GM18508 (cell line): ENCODE measurements at regions not wholly inside any gene's neighbourhood (a gene's known extent, or its start where the extent isn't known, plus 50 kb on each side); places are given as distances from the start of the nearest gene placed in this dataset.

ENCODE experiments used
- ATAC-seq: cut with Tn5 transposase; IDR thresholded peaks from one replicate; pipeline ENCODE4 v1.9.1; 2021; ENCODE audit warnings: moderate number of reproducible peaks; ENCODE audit not compliant: insufficient read depth, unreplicated experiment

DNA sequence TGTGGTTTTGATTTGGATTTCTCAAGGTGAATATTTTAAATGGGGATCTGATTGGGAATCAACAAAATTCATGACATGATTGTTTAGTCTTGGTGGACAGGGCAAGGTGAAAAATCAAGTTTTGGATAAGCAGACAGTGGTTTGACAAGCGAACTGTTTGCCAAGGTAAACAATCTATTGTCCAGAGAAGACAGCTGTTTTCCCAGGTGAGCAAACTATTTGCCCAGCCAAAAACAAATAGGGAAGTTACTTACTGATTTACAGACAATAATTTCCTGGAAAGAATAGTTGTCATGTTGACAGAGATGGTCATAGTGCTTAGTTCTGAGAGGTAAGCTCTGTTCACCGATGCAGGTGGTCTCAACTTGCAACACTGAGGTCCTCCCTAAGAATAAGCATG, 94.0 kb upstream of the STEAP1B start:
- no peak for ATAC-seq

- no peak for ATAC-seq
Observed at GRCh38 chr7:22591271-22591670, 91.3 kb upstream of the STEAP1B start.

GRCh38 chr7:22589641-22590201, 89.7 kb upstream of the STEAP1B start:
- ATAC-seq, result no peak

DNA sequence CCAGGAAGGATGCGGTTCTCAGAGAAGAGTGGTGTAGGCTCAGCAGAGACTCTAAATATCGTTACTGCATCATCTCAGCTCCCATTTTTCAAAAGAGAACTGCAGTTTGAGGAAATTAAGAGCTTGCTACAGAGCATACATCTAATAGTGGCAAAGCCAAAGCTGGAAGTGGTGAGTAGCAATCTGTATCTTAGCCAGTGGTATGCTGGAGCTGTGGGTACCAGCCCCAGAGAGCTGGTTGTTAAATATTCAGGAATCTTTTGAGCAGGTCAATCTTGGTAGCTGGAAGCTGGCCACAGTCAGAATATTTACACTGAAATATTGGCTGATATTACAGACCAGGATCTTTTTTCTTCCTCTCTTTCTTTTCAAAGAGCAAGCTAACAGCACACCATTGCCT, 88.4 kb upstream of the STEAP1B start:
- no peak for ATAC-seq

DNA sequence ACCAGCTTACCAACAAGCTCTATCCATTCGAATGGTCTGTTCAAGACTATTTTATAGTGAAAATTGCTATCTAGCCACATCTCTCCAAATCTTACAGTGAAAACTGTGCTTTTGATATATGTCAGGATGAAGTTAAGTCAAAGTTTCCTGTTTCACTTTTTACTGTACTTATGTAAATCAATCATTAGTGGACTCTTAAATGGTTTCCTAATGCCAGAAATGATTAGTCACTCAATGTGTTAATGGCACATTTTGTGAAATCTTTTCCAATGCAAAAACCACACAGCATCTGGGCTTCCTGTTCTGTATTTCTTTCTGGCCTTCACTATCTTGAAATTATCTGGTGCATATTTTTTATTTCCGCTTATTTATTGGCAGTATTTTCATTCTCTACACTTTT, 87.3 kb upstream of the STEAP1B start:
- ATAC-seq, result peak; percentile 45

GRCh38 chr7:22586786-22587140, 86.8 kb upstream of the STEAP1B start:
- no peak for ATAC-seq

GRCh38 chr7:22586101-22586785, 86.3 kb upstream of the STEAP1B start:
- ATAC-seq, result no peak

GRCh38 chr7:22584179-22584578, 84.2 kb upstream of the STEAP1B start:
- no peak for ATAC-seq

GRCh38 chr7:22582863-22583622, 83.1 kb upstream of the STEAP1B start:
- ATAC-seq, result no peak

GRCh38 chr7:22581099-22581498, 81.1 kb upstream of the STEAP1B start:
- no peak for ATAC-seq

DNA sequence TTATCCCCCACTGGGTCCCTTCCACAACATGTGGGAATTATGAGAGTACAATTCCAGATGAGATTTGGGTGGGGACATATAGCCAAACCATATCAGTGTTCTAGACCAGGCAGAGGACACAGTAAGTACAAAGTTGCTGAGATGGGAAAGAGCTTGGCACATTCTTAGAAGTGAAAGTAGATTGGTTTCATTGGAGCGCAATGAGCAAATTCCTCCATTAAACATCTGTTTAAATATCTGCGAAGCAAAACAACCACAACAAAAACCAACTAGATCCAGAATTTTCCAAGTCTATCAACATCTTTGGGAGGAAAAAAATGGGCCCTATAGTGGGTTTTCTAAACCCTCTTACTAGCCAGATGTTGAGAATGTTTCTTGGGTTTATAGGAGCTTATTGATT, 80.0 kb upstream of the STEAP1B start:
- ATAC-seq, result no peak

DNA sequence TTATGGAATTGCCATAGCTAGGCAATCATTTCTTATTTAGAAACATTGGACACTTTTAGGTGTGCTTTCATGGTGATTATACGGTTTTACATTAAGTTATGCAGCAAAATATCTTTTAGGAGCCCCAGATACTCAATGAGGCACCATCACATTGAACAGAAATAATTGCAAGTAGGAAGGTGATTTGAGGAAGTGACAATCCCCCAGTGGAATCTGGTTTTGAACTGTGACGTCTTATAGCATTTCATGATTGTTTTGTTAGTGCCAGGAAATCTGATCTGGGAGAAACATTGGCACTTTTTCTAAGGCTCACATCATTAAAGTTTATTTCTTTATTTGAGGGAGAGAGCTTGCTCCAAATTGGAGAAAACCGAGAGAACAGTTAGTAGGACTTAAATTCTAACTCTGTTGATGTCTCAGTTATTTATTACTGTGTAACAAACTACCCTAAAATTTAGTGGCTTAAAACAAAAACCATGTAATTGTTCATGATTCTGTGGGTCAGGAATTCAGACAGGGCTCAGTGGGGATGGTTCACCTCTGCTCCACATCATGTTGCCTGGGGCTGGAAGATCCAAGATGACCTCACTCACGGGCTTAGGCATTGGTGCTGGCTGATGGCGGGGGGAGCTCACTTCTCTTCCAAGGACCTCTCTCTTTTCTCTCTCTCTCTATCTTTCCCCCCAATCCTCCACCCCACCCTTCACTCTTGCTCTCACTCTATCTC, 78.2 kb upstream of the STEAP1B start:
- ATAC-seq, result no peak

- no peak for ATAC-seq
Observed at GRCh38 chr7:22577470-22578001, 77.5 kb upstream of the STEAP1B start.

DNA sequence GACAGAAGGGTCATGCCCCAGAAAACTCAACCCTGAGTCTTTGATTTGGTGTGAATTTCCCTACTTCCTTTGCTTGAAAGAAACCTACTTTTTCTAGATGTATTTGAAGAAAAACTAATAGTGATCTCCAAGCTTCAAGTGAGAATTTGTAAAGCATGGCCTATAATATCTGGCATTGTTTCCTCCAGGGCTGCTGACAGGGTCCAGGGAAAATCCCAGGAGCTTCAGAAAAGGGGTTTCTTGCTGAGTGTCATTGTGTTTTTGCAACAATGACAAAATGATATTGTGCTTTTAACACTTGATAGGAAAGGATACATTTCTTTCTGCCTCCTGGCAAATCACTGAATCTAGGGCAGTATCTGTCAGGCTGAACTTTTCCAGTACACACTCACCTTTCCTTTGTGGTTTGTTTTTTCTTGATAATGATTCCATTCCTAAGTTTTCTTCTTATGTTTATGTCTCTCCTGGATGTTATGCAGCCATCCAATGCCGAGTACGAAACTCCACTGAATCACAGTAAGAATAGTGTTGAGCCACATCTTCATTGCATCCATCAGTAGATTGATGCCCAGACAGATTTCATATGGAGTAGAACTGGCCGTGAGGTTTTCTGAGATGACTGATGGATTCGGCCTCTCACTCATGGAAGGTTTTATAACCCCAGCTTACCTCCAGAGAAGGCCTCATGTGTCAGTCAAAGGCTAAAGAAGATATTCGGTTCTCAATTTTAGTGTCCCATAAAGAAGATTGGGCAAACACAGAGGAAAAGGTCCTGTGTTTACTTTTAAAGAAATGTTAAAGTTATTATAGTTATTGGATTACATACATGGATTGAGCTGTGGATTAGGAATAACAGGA, 76.9 kb upstream of the STEAP1B start:
- no peak for ATAC-seq

GRCh38 chr7:22574754-22575520, 74.9 kb upstream of the STEAP1B start:
- no peak for ATAC-seq

GRCh38 chr7:22572937-22573336, 72.9 kb upstream of the STEAP1B start:
- no peak for ATAC-seq

DNA sequence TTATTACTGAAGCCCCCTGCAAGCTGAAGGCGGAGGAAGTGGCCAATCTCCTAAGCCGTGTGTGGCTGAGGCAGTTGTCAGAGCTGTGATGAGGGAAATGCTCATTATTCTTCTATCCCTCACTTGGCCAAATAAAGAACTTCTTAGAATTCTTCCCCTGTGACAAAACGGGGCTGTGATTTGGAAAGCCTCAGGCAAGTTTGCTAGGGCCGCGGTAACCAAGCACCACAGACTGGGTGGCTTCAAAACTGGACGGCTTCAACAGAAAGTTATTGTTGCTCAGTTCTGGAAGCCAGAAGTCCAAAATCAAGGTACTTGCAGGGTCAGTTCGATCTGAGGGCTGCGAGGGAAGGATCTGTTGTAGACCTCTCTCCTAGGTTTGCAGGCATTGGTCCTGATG, 72.3 kb upstream of the STEAP1B start:
- no peak for ATAC-seq

DNA sequence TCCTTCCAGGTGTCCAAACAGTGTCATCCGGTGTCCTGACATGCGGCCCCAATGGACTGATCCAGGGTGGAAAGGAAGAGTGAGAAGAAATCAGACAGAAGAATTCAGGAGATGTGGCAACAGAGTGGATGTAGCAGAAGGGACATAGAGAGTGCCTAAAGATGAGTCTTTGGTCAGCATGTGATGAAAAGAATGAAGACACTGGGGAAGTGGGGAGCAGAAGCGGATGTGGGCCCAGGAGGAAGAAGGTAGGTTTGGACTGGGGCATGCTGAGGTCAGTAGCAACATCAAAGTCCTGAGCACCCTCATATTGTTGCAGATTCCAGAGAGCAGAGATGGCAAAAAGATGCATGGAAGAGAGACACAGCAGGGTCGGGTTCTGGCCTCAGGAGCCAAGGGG, 71.8 kb upstream of the STEAP1B start:
- ATAC-seq, result no peak

GRCh38 chr7:22569586-22570321, 69.8 kb upstream of the STEAP1B start:
- no peak for ATAC-seq
